ENCODE measurements at regions not wholly inside any gene's neighbourhood (a gene's known extent, or its start where the extent isn't known, plus 50 kb on each side); places are given as distances from the start of the nearest gene placed in this dataset.

DNA sequence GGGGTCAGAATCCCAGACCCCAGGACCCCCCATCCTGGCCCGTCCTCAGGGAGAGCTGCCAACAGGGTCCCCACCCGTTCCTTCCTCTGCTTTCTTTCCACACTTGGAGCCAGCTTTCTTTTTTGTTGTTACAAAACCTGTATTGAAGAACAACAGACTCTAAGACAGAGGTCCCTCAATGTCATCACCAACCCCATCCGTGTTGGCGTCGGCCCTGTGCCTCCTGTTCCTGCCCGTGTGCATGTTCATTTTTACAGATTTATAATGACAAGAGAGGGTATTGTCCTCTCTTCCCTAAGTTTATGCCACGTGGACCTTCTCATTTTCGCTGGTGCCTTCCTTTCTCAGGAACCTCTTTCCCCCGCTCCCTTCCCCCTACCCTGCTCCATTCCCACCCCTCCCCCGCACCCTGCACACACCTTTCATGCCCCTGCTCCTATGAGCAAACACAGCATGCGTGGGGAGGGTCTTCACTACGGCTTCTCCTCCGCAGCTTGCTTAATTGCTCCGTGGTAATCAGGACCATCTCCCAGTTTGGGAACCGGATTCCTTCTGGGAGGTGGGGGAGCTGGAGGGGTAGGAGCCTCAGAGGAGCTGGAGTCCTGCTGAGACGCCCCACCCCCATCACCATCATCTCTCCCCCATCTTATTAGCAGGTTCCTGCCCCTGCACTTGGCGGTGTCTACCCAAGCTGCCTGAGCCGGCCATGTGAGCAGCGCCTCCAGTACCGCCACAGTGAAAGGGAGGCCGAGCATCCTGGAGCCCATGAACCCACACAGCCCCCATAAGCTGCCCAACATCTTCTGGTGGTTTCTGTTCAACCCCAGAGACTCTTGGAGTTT, 88.0 kb upstream of the INSIG1 start:
- Mint-ChIP-seq H3K27me3 (ENCODE audit: low read depth) (peaks cover 2% of the 10 kb centered on the region), H3K4me1 (peaks cover 24% of the 10 kb centered on the region), H3K36me3 (ENCODE audit: low read depth) (peaks cover 4% of the 10 kb centered on the region), H3K4me3 (no peak overlapping the region), H3K27ac (ENCODE audit: unreplicated experiment) (peak overlapping the region; percentile 50), H3K9me3 (peaks cover 3% of the 10 kb centered on the region)
- DNase-seq (ENCODE audit: low read depth, low spot score): no peak
- TF ChIP-seq, protein P1, sequence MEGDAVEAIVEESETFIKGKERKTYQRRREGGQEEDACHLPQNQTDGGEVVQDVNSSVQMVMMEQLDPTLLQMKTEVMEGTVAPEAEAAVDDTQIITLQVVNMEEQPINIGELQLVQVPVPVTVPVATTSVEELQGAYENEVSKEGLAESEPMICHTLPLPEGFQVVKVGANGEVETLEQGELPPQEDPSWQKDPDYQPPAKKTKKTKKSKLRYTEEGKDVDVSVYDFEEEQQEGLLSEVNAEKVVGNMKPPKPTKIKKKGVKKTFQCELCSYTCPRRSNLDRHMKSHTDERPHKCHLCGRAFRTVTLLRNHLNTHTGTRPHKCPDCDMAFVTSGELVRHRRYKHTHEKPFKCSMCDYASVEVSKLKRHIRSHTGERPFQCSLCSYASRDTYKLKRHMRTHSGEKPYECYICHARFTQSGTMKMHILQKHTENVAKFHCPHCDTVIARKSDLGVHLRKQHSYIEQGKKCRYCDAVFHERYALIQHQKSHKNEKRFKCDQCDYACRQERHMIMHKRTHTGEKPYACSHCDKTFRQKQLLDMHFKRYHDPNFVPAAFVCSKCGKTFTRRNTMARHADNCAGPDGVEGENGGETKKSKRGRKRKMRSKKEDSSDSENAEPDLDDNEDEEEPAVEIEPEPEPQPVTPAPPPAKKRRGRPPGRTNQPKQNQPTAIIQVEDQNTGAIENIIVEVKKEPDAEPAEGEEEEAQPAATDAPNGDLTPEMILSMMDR (conservative IDR thresholded peaks at IDR 0.05): no peak

GRCh38 chr7:155210356-155210755, 87.3 kb upstream of the INSIG1 start:
- Mint-ChIP-seq H3K36me3 (ENCODE audit: low read depth) (peaks cover 4% of the 10 kb centered on the region), H3K27ac (ENCODE audit: unreplicated experiment) (no peak overlapping the region), H3K4me1 (peaks cover 20% of the 10 kb centered on the region), H3K27me3 (ENCODE audit: low read depth) (peaks cover 2% of the 10 kb centered on the region), H3K9me3 (peaks cover 3% of the 10 kb centered on the region), H3K4me3 (no peak overlapping the region)
- TF ChIP-seq, protein P1 (conservative IDR thresholded peaks at IDR 0.05): no peak
- DNase-seq (ENCODE audit: low read depth, low spot score): no peak

DNA sequence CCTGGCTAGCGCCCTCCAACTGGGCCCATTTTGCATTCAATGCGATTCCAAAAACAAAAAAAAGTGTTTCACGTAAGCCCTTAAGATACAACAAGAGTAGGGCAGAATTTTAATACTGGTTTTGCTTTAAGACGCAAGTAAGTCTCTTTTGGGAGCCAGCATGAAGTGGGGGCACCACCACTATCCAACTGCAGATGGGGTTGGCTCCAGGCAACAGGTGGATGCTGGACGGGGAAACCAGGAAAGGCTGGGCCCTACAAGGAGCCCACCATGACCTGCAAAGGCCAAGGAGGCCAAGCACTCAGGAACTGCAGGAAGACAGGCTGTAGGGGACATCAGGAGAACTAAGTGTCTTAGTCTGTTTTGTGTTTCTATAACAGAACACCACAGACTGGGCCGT, 86.5 kb upstream of the INSIG1 start:
- H3K4me1 Mint-ChIP-seq: peaks cover 12% of the 10 kb centered on the region
- peaks cover 2% of the 10 kb centered on the region for H3K27me3 Mint-ChIP-seq (ENCODE audit: low read depth)
- H3K9me3 Mint-ChIP-seq: peaks cover 3% of the 10 kb centered on the region
- TF ChIP-seq, protein P1 (conservative IDR thresholded peaks at IDR 0.05): no peak
- DNase-seq (ENCODE audit: low read depth, low spot score): no peak
- no peak overlapping the region for H3K4me3 Mint-ChIP-seq
- no peak overlapping the region for H3K27ac Mint-ChIP-seq (ENCODE audit: unreplicated experiment)
- H3K36me3 Mint-ChIP-seq (ENCODE audit: low read depth): no peaks in the 10 kb centered on the region

GRCh38 chr7:155211761-155212160, 85.9 kb upstream of the INSIG1 start:
- Mint-ChIP-seq H3K4me3 (no peak overlapping the region), H3K36me3 (ENCODE audit: low read depth) (no peaks in the 10 kb centered on the region), H3K9me3 (peaks cover 3% of the 10 kb centered on the region), H3K27me3 (ENCODE audit: low read depth) (peaks cover 2% of the 10 kb centered on the region), H3K27ac (ENCODE audit: unreplicated experiment) (no peak overlapping the region), H3K4me1 (peaks cover 8% of the 10 kb centered on the region)
- TF ChIP-seq, protein P1 (conservative IDR thresholded peaks at IDR 0.05): no peak
- DNase-seq (ENCODE audit: low read depth, low spot score): no peak

DNA sequence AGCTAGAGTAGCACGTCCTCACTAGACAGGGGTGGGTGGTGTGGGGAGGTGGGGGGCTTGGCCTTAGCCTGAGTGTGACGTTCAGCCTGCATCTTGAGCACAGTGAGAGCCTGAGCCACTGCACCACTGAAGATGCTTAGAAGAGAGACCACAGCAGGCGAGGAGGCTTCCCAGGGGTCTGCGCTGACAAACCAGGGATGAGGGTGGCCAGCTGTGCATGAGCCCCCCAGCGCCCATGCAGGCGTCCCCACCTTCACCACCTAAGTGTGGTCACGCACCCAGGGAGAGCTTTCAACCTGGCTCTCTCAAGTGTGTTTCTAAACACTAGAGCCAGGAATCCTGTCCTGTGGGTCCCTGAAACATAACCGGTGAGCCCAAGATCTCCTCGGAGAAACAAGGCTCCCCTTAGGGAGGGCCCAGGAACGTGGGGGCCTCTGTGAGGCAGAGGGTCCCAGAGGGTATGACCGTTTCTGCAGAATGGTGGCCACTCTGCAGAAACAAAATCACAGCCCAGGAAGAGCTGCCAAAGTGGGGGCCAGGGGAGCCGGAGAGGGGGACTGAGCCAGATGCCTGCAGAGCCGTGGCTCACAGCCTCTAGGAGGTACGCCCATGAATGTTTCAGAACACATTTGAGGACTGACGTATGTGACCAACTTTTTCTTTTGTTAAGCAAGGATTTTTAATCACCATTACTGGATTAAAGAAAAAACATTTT, 85.2 kb upstream of the INSIG1 start:
- H3K9me3 Mint-ChIP-seq: peaks cover under 1% of the 10 kb centered on the region
- TF ChIP-seq, protein P1 (conservative IDR thresholded peaks at IDR 0.05): no peak
- H3K4me3 Mint-ChIP-seq: no peak overlapping the region
- H3K27me3 Mint-ChIP-seq (ENCODE audit: low read depth): peaks cover 2% of the 10 kb centered on the region
- no peaks in the 10 kb centered on the region for H3K36me3 Mint-ChIP-seq (ENCODE audit: low read depth)
- H3K27ac Mint-ChIP-seq (ENCODE audit: unreplicated experiment): no peak overlapping the region
- DNase-seq (ENCODE audit: low read depth, low spot score): no peak
- peaks cover 7% of the 10 kb centered on the region for H3K4me1 Mint-ChIP-seq

All from neural crest cell (in vitro differentiated cells).